Heart right ventricle (tissue), 16 donors: ENCODE measurements at regions not wholly inside any gene's neighbourhood (a gene's known extent, or its start where the extent isn't known, plus 50 kb on each side); places are given as distances from the start of the nearest gene placed in this dataset.

Experiments
- ATAC-seq, 8 donors: fragments of 200-7000 bp; cut with Tn5 transposase; one replicate each; pipeline ENCODE4 v1.9.1; 2020; ENCODE audit warnings: mild to moderate bottlenecking in 8 of 8, moderate library complexity in 8 of 8, moderate number of reproducible peaks in 1 of 8
- DNase-seq, 2 donors: peaks; one replicate each; pipeline ENCODE4 v3.0.0-alpha.2; 2020
- H3K27ac ChIP-seq, 10 donors: fragments of 200-600 bp; sonication (generic) in 2 of 10; one replicate each; pipeline versions ENCODE4 v1.5.0 to v1.8.0; 2020 to 2022; ENCODE audit warnings: mild to moderate bottlenecking in 3 of 10
- H3K27me3 ChIP-seq, 7 donors: fragments of 200-600 bp; one replicate each; pipeline ENCODE4 v1.8.0; 2021 to 2022; ENCODE audit warnings: mild to moderate bottlenecking in 2 of 7
- H3K36me3 ChIP-seq, 9 donors: fragments of 200-600 bp; sonication (generic) in 1 of 9; one replicate each; pipeline versions ENCODE4 v1.5.0 to v1.8.0; 2020 to 2022; ENCODE audit warnings: mild to moderate bottlenecking in 2 of 9
- H3K4me1 ChIP-seq, 9 donors: fragments of 200-600 bp; sonication (generic) in 1 of 9; one replicate each; pipeline versions ENCODE4 v1.5.0 to v1.8.0; 2020 to 2022; ENCODE audit warnings: mild to moderate bottlenecking in 4 of 9
- H3K4me3 ChIP-seq, 10 donors: fragments of 200-600 bp; sonication (generic) in 2 of 10; one replicate each; pipeline versions ENCODE4 v1.5.0 to v1.8.0; 2020 to 2022; ENCODE audit warnings: mild to moderate bottlenecking in 7 of 10, moderate library complexity in 2 of 10
- H3K9me3 ChIP-seq, 11 donors: fragments of 200-600 bp in 10 of 11; sonication (generic) in 2 of 11; one replicate each; pipeline versions ENCODE4 v1.5.0 to v1.8.0; 2013 to 2022; ENCODE audit warnings: mild to moderate bottlenecking in 2 of 11, control low read depth in 1 of 11, moderate library complexity in 1 of 11
- WGBS, 2 donors: extraction: QIAGEN DNeasy Blood & Tissue Kit; methylation state at CpG; one replicate each; pipeline ENCODE4 v1.1.7; 2013; ENCODE audit warnings: inconsistent platforms in 1 of 2; 5-methylcytosine and 5-hydroxymethylcytosine counted together
- intact Hi-C, 10 donors: fragments of 100-400 bp; cut with DNase I; formaldehyde crosslinking; loops; one replicate each; pipeline versions ENCODE4 v1.11.1 to v1.14.2; 2022
- TF ChIP-seq, protein P1 (sequence below), 9 donors: fragments of 200-600 bp; sonication (generic) in 2 of 9; IDR thresholded peaks; one replicate each; pipeline versions ENCODE4 v1.5.0 to v1.8.0; 2021 to 2022; ENCODE audit warnings: antibody characterized with exemption in 9 of 9, mild to moderate bottlenecking in 5 of 9, moderate library complexity in 1 of 9
- donor health status: Arrhythmogenic right ventricular cardiomyopathy.
- donor health status: ischemic (EF 13 %, LVEDD 7.1; RV severe dilation, severe dysfunction).
- donor health status: healthy with polysubstance abuse.
- donor health status: DM: no; HTN: yes; CAD: no.
- donor health status: DM: no; HTN: no; CAD: no.
- donor health status: ischemic (EF 25% LVEDD 6.9; RV normal size, moderate dysfunction).
- donor health status: ischemic (EF 25% LVEDD 5.7; RV mildly dilated, moderate dysfunction).
- donor health status: healthy.
- donor health status: DM: yes; HTN: yes; CAD: no.
- donor health status: Ischemic cardiomyopathy.
- donor health status: ischemic (EF 35%, LVEDD 5.7; RV mildly dilated, moderate dysfunction).
- donor health status: nonischemic (EF 11% LVEDD 7.7; RV severe dilation, severe dysfunction).
- donor health status: DM: yes; HTN: yes; CAD: no.
- donor health status: PGD.
- donor health status: ischemic (EF 29% LVEDD 5.4; RV normal size, mild dysfunction).
- donor health status: nonischemic (EF 23%, LVEDD 6.1; RV moderate dilation, normal function).

DNA sequence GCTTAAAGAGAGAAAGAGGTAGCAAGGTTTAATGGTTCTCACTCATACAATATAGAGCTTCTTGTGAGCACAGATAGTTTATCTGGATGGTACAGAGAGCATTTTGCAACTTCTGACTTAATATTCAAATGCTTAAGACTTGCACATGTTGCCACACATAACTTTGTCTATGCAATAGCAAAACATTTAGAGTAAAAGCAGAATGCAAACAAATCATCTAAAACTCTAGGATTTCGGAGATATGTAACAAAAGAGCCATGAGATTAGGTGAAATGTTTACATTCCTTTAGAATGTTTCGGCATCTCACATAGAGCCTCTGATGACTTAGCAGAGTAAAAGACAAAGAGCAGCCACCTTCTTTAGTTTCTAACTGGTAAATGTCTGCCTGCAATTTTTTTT lies 717.1 kb upstream of the LRRN3 start:
- Histone ChIP-seq H3K4me3 (no peak overlapping the region), H3K27ac (no peak overlapping the region), H3K27me3 (no peaks in the 10 kb centered on the region), H3K36me3 (no peaks in the 10 kb centered on the region), H3K9me3 (no peaks in the 10 kb centered on the region), H3K4me1 (no peaks in the 10 kb centered on the region)
- intact Hi-C loops: no loop called here
- 85 to 87% methylated on average over 2 of the region's 2 CpGs for WGBS, 2 donors
- ATAC-seq (no peak), DNase-seq (no peak)
- TF ChIP-seq, protein P1, sequence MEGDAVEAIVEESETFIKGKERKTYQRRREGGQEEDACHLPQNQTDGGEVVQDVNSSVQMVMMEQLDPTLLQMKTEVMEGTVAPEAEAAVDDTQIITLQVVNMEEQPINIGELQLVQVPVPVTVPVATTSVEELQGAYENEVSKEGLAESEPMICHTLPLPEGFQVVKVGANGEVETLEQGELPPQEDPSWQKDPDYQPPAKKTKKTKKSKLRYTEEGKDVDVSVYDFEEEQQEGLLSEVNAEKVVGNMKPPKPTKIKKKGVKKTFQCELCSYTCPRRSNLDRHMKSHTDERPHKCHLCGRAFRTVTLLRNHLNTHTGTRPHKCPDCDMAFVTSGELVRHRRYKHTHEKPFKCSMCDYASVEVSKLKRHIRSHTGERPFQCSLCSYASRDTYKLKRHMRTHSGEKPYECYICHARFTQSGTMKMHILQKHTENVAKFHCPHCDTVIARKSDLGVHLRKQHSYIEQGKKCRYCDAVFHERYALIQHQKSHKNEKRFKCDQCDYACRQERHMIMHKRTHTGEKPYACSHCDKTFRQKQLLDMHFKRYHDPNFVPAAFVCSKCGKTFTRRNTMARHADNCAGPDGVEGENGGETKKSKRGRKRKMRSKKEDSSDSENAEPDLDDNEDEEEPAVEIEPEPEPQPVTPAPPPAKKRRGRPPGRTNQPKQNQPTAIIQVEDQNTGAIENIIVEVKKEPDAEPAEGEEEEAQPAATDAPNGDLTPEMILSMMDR (IDR thresholded peaks at IDR 0.05): no peak

DNA sequence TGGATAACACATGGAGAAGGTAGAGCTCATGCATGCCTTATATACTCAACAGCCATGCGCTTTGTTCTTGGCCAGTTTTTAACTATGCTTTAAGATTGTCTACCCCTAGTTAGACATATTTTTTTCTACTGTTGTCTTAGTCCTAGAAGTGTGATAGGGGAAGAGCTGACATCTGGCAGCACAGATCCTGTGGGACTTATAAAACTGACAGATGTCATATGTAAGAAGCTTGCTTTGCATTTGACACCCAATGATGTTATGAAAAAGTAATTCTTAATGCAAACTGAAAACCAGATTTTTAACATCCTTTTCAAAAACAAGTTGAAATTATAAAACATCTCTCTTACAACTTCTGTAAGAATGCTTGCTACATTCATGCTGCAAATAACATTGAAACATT lies 715.9 kb upstream of the LRRN3 start:
- H3K27ac ChIP-seq: no peak overlapping the region
- DNase-seq: no peak
- no peaks in the 10 kb centered on the region for H3K36me3 ChIP-seq
- no peaks in the 10 kb centered on the region for H3K27me3 ChIP-seq
- no peaks in the 10 kb centered on the region for H3K9me3 ChIP-seq
- WGBS, 2 donors: 81 to 86% methylated on average over 1 of the region's 1 CpG
- H3K4me1 ChIP-seq: no peaks in the 10 kb centered on the region
- no peak overlapping the region for H3K4me3 ChIP-seq
- TF ChIP-seq, protein P1 (IDR thresholded peaks at IDR 0.05): no peak
- ATAC-seq: no peak
- intact Hi-C loops: no loop called here

DNA sequence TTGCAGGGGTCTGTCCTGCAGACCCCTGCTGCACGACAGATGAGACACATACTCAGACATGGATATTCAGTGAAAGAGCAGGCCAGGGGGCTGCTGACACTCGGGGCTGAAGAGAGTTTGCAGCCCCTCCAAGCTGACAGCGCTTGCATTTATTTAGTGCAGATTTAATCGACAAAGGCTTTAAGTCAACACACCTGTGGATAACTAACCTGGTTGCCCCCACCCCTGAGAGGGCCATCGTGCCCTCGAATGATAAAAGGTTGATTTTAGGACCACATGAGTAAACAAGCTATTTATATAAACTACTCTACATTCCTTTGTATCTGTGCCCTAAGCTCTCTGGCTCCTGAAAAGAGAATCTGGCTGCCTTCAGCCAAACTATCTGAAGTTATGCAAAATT lies 708.2 kb upstream of the LRRN3 start:
- WGBS, 2 donors: 41 to 44% methylated on average over 6 of the region's 6 CpGs
- ATAC-seq (no peak), DNase-seq (no peak)
- H3K4me1 ChIP-seq: peaks cover 0 to 7% (median 0%) of the 10 kb centered on the region in 9 donors
- H3K27me3 ChIP-seq: no peaks in the 10 kb centered on the region
- intact Hi-C loops: no loop called here
- TF ChIP-seq, protein P1 (IDR thresholded peaks at IDR 0.05): no peak
- H3K36me3 ChIP-seq: no peaks in the 10 kb centered on the region
- H3K27ac ChIP-seq: no peak overlapping the region
- no peak overlapping the region for H3K4me3 ChIP-seq
- H3K9me3 ChIP-seq: no peaks in the 10 kb centered on the region

DNA sequence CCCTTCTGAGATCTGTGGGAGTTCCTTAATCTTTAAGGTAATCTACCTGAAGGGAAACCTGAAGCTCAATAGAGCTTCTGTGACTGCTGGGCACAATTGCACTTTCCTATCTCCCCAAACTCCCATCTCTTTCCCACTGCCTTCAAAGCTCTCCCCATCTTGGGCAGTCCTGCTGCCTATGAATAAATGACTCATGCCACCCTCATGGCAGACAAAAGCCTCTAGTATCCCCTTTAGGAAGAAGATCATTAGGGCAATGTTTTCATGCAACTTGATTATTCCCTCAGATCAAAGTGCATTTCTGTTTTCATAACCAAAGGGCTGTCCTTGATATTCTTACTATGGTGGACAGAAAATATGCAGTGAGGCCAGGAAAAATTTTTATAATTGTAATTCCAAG lies 704.9 kb upstream of the LRRN3 start:
- TF ChIP-seq, protein P1 (IDR thresholded peaks at IDR 0.05): no peak
- DNase-seq: no peak
- intact Hi-C loops: no loop called here
- no peaks in the 10 kb centered on the region for H3K27me3 ChIP-seq
- no peak overlapping the region for H3K4me3 ChIP-seq
- ATAC-seq: no peak
- no peak overlapping the region for H3K27ac ChIP-seq
- H3K4me1 ChIP-seq: peaks cover 0 to 7% (median 0%) of the 10 kb centered on the region in 9 donors
- no peaks in the 10 kb centered on the region for H3K36me3 ChIP-seq
- no peaks in the 10 kb centered on the region for H3K9me3 ChIP-seq

DNA sequence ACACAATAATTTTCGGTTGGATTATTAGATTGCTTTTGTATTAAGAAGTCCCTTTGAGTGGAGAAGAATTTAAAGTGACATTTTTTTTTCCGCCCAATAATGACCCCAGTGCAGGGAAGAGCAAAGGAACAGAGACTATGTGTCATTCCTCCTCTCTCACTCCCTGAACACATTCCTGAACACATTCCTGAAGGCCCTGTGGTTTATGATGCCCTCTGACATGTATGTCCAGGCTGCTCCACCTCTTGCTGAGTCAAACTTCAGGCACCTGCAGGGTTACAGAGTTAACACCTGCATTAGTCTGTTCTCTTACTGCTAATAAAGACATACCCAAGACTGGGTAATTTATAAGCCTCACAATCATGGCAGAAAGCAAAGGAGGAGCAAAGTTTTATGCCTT lies 704.0 kb upstream of the LRRN3 start:
- TF ChIP-seq, protein P1 (IDR thresholded peaks at IDR 0.05): no peak
- Histone ChIP-seq H3K27me3 (no peaks in the 10 kb centered on the region), H3K27ac (no peak overlapping the region), H3K36me3 (no peaks in the 10 kb centered on the region), H3K4me1 (peaks cover 0 to 7% (median 0%) of the 10 kb centered on the region in 9 donors), H3K4me3 (no peak overlapping the region), H3K9me3 (no peaks in the 10 kb centered on the region)
- intact Hi-C loops: no loop called here
- ATAC-seq (no peak), DNase-seq (no peak)
- 45 to 46% methylated on average over 2 of the region's 2 CpGs for WGBS, 2 donors
